ENCODE measurements at regions not wholly inside any gene's neighbourhood (a gene's known extent, or its start where the extent isn't known, plus 50 kb on each side); places are given as distances from the start of the nearest gene placed in this dataset.

- Histone ChIP-seq H4K20me1 (ENCODE audit: insufficient read depth) (no peaks in the 10 kb centered on the region), H3K4me1 (ENCODE audit: control insufficient read depth in 1 of 2, insufficient read depth in 2 of 2, low read length in 2 of 2) (no peaks in the 10 kb centered on the region; a peak in 1 of 4 replicates), H3K9me3 (ENCODE audit: control insufficient read depth in 1 of 2, insufficient read depth in 1 of 2, low read depth in 1 of 2, low read length in 2 of 2) (no peaks in the 10 kb centered on the region), H3K79me2 (ENCODE audit: insufficient read depth, low read length) (no peaks in the 10 kb centered on the region), H3K36me3 (ENCODE audit: control insufficient read depth in 1 of 2, insufficient read depth in 2 of 2, low read length in 2 of 2) (no peaks in the 10 kb centered on the region), H3K27ac (ENCODE audit: low read depth, low read length) (no peak overlapping the region), H3K9ac (ENCODE audit: low read length) (no peak overlapping the region), H3K4me3 (replicated peaks in 1 of 2; ENCODE audit: low read depth in 1 of 2, low read length in 2 of 2) (no peak overlapping the region), H3K9me2 (ENCODE audit: insufficient read depth) (no peaks in the 10 kb centered on the region), H3K27me3 (ENCODE audit: insufficient read depth, low read length) (peaks cover 27% of the 10 kb centered on the region), H3K4me2 (ENCODE audit: low read length) (no peak overlapping the region), H2AFZ (ENCODE audit: low read depth, low read length, poor library complexity, severe bottlenecking) (no peak overlapping the region)
- intact Hi-C loops (cut with micrococcal nuclease) = no loop called here
- ChIA-PET RAD21 (ENCODE audit: low non-redundant PET in 1 of 2, low total read pairs in 2 of 2, uncharacterized antibody in 2 of 2, unreplicated experiment in 2 of 2) (no interaction called here), CTCF (no interaction called here), POLR2A (no interaction called here)
- no TSS peak for BruUV-seq (replicated peaks)
- TF ChIP-seq REST (IDR thresholded peaks at IDR 0.05; ENCODE audit: low read depth) = no peak
- no peak for TF ChIP-seq SIN3A (IDR thresholded peaks at IDR 0.05; ENCODE audit: low read depth)
- no peak for TF ChIP-seq CTCF (IDR thresholded peaks at IDR 0.05 in 2 of 3, conservative IDR thresholded peaks at IDR 0.05 in 1 of 3; ENCODE audit: borderline replicate concordance in 1 of 3, insufficient read depth in 1 of 3, low read depth in 2 of 3, low read length in 2 of 3)
- no peak for TF ChIP-seq POLR2A (IDR thresholded peaks at IDR 0.05; ENCODE audit: borderline replicate concordance, extremely low read depth, insufficient read depth, insufficient read length)
- no peak for TF ChIP-seq EGR1 (IDR thresholded peaks at IDR 0.05; ENCODE audit: low read depth)
- no peak for TF ChIP-seq POLR2AphosphoS5 (IDR thresholded peaks at IDR 0.05; ENCODE audit: low read depth, low read length)
- ATAC-seq = no peak
- no peak for DNase-seq (ENCODE audit: low read depth, low spot score)
These were observed 153.7 kb upstream of the IGSF21 start for GRCh38 chr1:17953921-17954320.

All from HCT116 (cell line).